Panc1 (cell line): ENCODE measurements at regions not wholly inside any gene's neighbourhood (a gene's known extent, or its start where the extent isn't known, plus 50 kb on each side); places are given as distances from the start of the nearest gene placed in this dataset.

Experiments used
- CTCF ChIP-seq: fragments of 450-650 bp; IDR thresholded peaks from 2 replicates; pipeline ENCODE4 v1.5.1; 2017; ENCODE audit warnings: mild to moderate bottlenecking
- POLR2AphosphoS5 ChIP-seq: IDR thresholded peaks from 2 replicates; pipeline ENCODE4 v1.6.1; 2012; ENCODE audit warnings: mild to moderate bottlenecking, low read depth, low read length, moderate library complexity
- REST ChIP-seq, 2 experiments: IDR thresholded peaks; 2 replicates each; pipeline ENCODE4 v1.6.1; 2011 to 2012; ENCODE audit warnings: low read depth in 2 of 2, control low read depth in 1 of 2, low read length in 1 of 2, mild to moderate bottlenecking in 1 of 2, moderate library complexity in 1 of 2; ENCODE audit not compliant: insufficient read depth in 1 of 2
- SIN3A ChIP-seq: IDR thresholded peaks from 2 replicates; pipeline ENCODE4 v1.6.1; 2012; ENCODE audit warnings: low read depth, mild to moderate bottlenecking, low read length, moderate library complexity, borderline replicate concordance; ENCODE audit not compliant: insufficient read depth
- TCF7L2 ChIP-seq: IDR thresholded peaks from 2 replicates; pipeline ENCODE4 v1.6.1; 2011; ENCODE audit warnings: mild to moderate bottlenecking, low read depth, low read length, inconsistent platforms

- TF ChIP-seq CTCF: no peak
- TF ChIP-seq POLR2AphosphoS5: no peak
- TF ChIP-seq REST (IDR thresholded peaks at IDR 0.05; ENCODE audit: insufficient read depth in 1 of 2, low read depth in 2 of 2, low read length in 1 of 2): no peak
- no peak for TF ChIP-seq TCF7L2
- no peak for TF ChIP-seq SIN3A
Observed at GRCh38 chr6:51292659-51293058, 474.0 kb downstream of the TFAP2B start.
